ENCODE measurements at regions not wholly inside any gene's neighbourhood (a gene's known extent, or its start where the extent isn't known, plus 50 kb on each side); places are given as distances from the start of the nearest gene placed in this dataset.

DNA sequence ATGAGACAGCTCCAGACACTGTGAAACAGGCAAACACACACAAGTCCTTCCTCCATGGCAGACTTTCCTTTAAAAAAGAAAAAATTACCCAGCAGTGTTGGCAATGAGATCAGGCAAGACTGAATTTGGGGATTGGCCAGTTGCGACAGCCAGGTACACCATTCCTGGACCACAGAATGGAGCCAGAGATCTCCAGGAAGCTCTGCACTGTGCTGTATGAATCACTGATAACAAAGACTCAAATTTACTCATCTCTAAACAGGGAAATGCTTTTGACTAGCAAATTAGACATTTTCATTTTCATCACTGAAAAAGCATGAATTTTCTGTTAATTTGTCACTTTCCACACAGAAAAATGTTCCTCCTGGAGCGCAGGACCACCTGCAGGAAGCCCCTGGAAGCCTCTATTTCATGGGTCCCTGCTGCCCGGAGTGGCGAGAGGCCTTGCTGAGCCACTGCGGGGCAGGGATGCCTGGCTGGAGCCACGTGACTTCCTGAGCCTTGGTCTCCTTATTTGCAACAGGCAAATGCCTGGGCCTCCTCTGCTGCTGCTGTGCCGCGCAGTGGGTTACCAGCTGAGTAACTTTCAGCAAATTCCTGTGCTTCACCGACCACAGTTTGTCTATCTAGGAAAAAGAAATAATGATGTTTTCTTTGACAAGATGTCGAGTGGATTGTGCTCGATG is 185.9 kb upstream of the ZNF618 start:
- TF ChIP-seq, protein P1, sequence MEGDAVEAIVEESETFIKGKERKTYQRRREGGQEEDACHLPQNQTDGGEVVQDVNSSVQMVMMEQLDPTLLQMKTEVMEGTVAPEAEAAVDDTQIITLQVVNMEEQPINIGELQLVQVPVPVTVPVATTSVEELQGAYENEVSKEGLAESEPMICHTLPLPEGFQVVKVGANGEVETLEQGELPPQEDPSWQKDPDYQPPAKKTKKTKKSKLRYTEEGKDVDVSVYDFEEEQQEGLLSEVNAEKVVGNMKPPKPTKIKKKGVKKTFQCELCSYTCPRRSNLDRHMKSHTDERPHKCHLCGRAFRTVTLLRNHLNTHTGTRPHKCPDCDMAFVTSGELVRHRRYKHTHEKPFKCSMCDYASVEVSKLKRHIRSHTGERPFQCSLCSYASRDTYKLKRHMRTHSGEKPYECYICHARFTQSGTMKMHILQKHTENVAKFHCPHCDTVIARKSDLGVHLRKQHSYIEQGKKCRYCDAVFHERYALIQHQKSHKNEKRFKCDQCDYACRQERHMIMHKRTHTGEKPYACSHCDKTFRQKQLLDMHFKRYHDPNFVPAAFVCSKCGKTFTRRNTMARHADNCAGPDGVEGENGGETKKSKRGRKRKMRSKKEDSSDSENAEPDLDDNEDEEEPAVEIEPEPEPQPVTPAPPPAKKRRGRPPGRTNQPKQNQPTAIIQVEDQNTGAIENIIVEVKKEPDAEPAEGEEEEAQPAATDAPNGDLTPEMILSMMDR (IDR thresholded peaks at IDR 0.05): no peak
- no peak for TF ChIP-seq POLR2A (IDR thresholded peaks at IDR 0.05)
